Common myeloid progenitor, CD34-positive (primary cell): ENCODE measurements at regions not wholly inside any gene's neighbourhood (a gene's known extent, or its start where the extent isn't known, plus 50 kb on each side); places are given as distances from the start of the nearest gene placed in this dataset.

Experiments
- CTCF ChIA-PET: fragments of 350-600 bp; sonication (Branson Sonifier 250); formaldehyde crosslinking; loops from one replicate; lab custom pipeline; 2021; ENCODE audit warnings: antibody characterized with exemption; lab: Charles Lee
- POLR2A ChIA-PET: fragments of 350-600 bp; sonication (Branson Sonifier 250); formaldehyde crosslinking; loops from one replicate; lab custom pipeline; 2021; ENCODE audit warnings: antibody characterized with exemption; lab: Charles Lee
- DNase-seq, 3 donors: peaks; one replicate each; pipeline versions ENCODE4 v3.0.0 to v3.0.0-alpha.2; 2013
- H3K27ac ChIP-seq, 2 experiments: 1 replicate in 1 of 2; 2 replicates in 1 of 2; pipeline ENCODE4 v1.7.0; 2013; ENCODE audit warnings: inconsistent platforms in 2 of 2, low read length in 2 of 2, mild to moderate bottlenecking in 2 of 2, low read depth in 1 of 2, moderate library complexity in 1 of 2; ENCODE audit not compliant: severe bottlenecking in 2 of 2, insufficient read depth in 1 of 2, poor library complexity in 1 of 2
- H3K27me3 ChIP-seq, 5 experiments: replicated peaks in 2 of 5; 1 replicate in 3 of 5; 2 replicates in 2 of 5; pipeline versions ENCODE4 v1.6.1 to v1.7.0; 2013; ENCODE audit warnings: low read length in 4 of 5, mild to moderate bottlenecking in 2 of 5, moderate library complexity in 2 of 5, inconsistent platforms in 1 of 5; ENCODE audit not compliant: insufficient read depth in 5 of 5, control insufficient read depth in 4 of 5
- H3K36me3 ChIP-seq, 4 experiments: 1 replicate in 2 of 4; 2 replicates in 2 of 4; pipeline versions ENCODE4 v1.6.1 to v1.7.0; 2013; ENCODE audit warnings: low read length in 3 of 4, control low read depth in 1 of 4, mild to moderate bottlenecking in 1 of 4; ENCODE audit not compliant: control insufficient read depth in 4 of 4, insufficient read depth in 4 of 4
- H3K4me1 ChIP-seq, 4 experiments: 1 replicate in 3 of 4; 2 replicates in 1 of 4; pipeline versions ENCODE4 v1.6.1 to v1.7.1; 2013; ENCODE audit warnings: low read length in 3 of 4, mild to moderate bottlenecking in 3 of 4, control low read depth in 1 of 4, inconsistent platforms in 1 of 4, moderate library complexity in 1 of 4; ENCODE audit not compliant: control insufficient read depth in 4 of 4, insufficient read depth in 4 of 4; ENCODE audit errors: control extremely low read depth in 1 of 4
- H3K4me3 ChIP-seq, 7 experiments: 1 replicate in 4 of 7; 2 replicates in 3 of 7; pipeline versions ENCODE4 v1.5.1 to v1.7.0; 2013; ENCODE audit warnings: mild to moderate bottlenecking in 7 of 7, low read length in 6 of 7, moderate library complexity in 6 of 7, inconsistent platforms in 2 of 7, low read depth in 2 of 7, control low read depth in 1 of 7; ENCODE audit not compliant: insufficient read depth in 4 of 7, control insufficient read depth in 1 of 7; ENCODE audit errors: extremely low read depth in 1 of 7
- H3K9me3 ChIP-seq, 5 experiments: 1 replicate in 4 of 5; 2 replicates in 1 of 5; pipeline versions ENCODE4 v1.6.1 to v1.7.1; 2013; ENCODE audit warnings: low read length in 4 of 5, mild to moderate bottlenecking in 2 of 5, inconsistent platforms in 1 of 5, low read depth in 1 of 5, moderate library complexity in 1 of 5; ENCODE audit not compliant: control insufficient read depth in 4 of 5, insufficient read depth in 2 of 5; ENCODE audit errors: control extremely low read depth in 1 of 5
- WGBS: methylation state at CpG from one replicate; pipeline ENCODE4 v1.1.5; 2013; ENCODE audit not compliant: insufficient coverage; 5-methylcytosine and 5-hydroxymethylcytosine counted together

- ChIA-PET POLR2A (interaction anchor here (0.6 to 5.4 kb wide), 14 partner anchors 12 to 824 kb away, joined by 3 to 114 read pairs (median 4); partner anchors contain the start of gene RUNX3), CTCF (interaction anchor here (0.9 to 3.2 kb wide), 11 partner anchors 11 to 92 kb away, joined by 3 to 39 read pairs (median 6); partner anchors contain the start of gene RUNX3)
- DNase-seq = peak; percentile 99
- Histone ChIP-seq H3K27me3 (no peaks in the 10 kb centered on the region), H3K4me1 (peaks cover 15 to 95% (median 91%) of the 10 kb centered on the region in 4 experiments), H3K4me3 (peak overlapping the region in 4 of 7 experiments; percentile 4 to 57 (median 34)), H3K27ac (peak overlapping the region; percentile 97 to 98), H3K9me3 (no peaks in the 10 kb centered on the region), H3K36me3 (no peaks in the 10 kb centered on the region)
- 1% methylated on average over 16 of the region's 20 CpGs for WGBS
These were observed 92.5 kb upstream of the RUNX3 start for GRCh38 chr1:25022361-25023189.

DNA sequence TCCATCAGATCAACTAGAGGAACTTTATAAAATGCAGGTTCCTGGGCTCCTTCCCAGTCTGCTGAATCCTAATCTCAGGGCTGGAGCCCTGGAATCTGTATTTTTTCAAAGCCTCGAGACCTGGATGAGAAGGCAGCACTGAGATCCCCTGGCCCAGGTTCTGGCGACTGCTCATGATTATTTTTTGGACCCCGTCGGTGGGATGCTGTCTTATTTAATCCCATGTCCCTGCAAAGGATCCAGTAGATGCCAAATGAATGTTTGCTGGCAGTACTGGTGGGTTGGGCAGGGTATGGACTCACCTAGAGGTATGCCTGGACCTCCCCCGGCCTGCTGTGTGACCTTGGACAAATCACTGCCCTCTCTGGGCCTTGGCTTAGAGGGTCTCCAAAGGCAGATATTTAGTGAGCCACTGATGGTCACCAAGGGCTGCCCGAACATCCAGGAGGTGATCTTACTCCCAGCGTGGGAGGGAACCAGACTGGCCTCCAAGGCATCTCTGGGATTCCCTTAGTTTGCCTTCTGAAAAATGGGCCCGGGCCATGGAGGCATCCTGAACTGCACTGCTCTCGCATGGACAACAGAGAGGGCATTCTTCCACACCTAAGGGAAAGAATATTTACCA, 91.6 kb upstream of the RUNX3 start:
- 78% methylated on average over 9 of the region's 9 CpGs for WGBS
- Histone ChIP-seq H3K4me1 (peaks cover 15 to 94% (median 87%) of the 10 kb centered on the region in 4 experiments), H3K9me3 (no peaks in the 10 kb centered on the region), H3K4me3 (peak overlapping the region in 3 of 7 experiments; percentile 17 to 39 (median 23)), H3K27me3 (no peaks in the 10 kb centered on the region), H3K27ac (peak overlapping the region; percentile 80 to 98), H3K36me3 (no peaks in the 10 kb centered on the region)
- no peak for DNase-seq
- CTCF ChIA-PET = interaction anchor here (0.9 to 3.2 kb wide), 11 partner anchors 10 to 91 kb away, joined by 3 to 39 read pairs (median 6); partner anchors contain the start of gene RUNX3
- POLR2A ChIA-PET = interaction anchor here (0.6 to 5.4 kb wide), 12 partner anchors 12 to 824 kb away, joined by 3 to 114 read pairs (median 5); partner anchors contain the start of gene RUNX3

- WGBS = 85% methylated on average over 18 of the region's 22 CpGs
- DNase-seq = no peak
- no peak overlapping the region for H3K4me3 ChIP-seq
- H3K4me1 ChIP-seq = peaks cover 11 to 92% (median 82%) of the 10 kb centered on the region in 4 experiments
- H3K36me3 ChIP-seq = no peaks in the 10 kb centered on the region
- peak overlapping the region; percentile 80 to 98 for H3K27ac ChIP-seq
- H3K9me3 ChIP-seq = no peaks in the 10 kb centered on the region
- CTCF ChIA-PET = interaction anchor here (0.9 to 1.6 kb wide), 4 partner anchors 10 to 24 kb away, joined by 3 to 13 read pairs (median 6); no protein-coding TSS in a partner anchor
- POLR2A ChIA-PET = interaction anchor here (0.7 to 5.4 kb wide), 3 partner anchors 8 to 88 kb away, joined by 3 to 114 read pairs (median 8); no protein-coding TSS in a partner anchor
- H3K27me3 ChIP-seq = no peaks in the 10 kb centered on the region
These were observed 90.9 kb upstream of the RUNX3 start for GRCh38 chr1:25020851-25021590.

- Histone ChIP-seq H3K9me3 (no peaks in the 10 kb centered on the region), H3K27ac (peak overlapping the region in 1 of 2 experiments; percentile 98), H3K36me3 (no peaks in the 10 kb centered on the region), H3K4me3 (no peak overlapping the region), H3K4me1 (peaks cover 11 to 93% (median 78%) of the 10 kb centered on the region in 4 experiments), H3K27me3 (no peaks in the 10 kb centered on the region)
- peak in 2 of 3 donors; percentile 57 to 65 for DNase-seq
- WGBS = 40% methylated on average over 14 of the region's 15 CpGs
- ChIA-PET CTCF (interaction anchor here (0.9 to 1.6 kb wide), 3 partner anchors 9 to 15 kb away, joined by 3 to 13 read pairs (median 4); no protein-coding TSS in a partner anchor), POLR2A (interaction anchor here (0.6 to 5.4 kb wide), 3 partner anchors 9 to 108 kb away, joined by 3 to 114 read pairs (median 4); no protein-coding TSS in a partner anchor)
These were observed 90.2 kb upstream of the RUNX3 start for GRCh38 chr1:25020173-25020845.

DNA sequence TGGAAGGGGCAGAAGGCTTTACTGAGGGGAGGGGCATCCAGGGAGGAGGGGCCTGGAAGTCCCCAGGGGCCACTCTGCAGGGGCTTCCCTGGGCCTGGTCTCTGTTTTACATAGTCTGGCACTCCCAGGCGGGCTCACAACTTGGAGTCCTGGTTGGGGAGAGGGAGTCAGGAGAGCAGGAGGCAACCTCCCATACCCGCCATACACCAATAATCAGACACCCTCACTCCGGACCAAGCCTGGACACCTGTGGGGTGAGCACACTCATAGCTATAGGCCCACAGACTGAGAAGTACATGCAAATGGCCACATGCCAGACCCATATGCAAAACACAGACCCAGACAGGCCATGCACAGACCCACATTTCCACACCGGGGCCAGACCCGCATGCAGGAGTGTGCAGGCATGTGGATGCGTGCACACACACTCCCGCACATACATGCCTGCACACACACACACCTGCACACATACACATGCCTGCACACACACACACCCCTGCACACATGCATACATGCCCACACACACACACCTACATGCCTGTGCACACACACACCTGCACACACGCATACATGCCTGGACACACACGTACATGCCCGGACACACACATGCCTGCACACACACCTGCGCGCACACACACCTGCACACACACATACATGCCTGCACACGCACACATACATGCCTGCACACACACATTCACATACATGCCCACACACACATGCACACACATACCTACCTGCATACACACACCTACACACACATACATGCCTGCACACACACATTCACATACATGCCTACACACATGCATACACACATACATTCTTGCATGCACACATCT, 89.5 kb upstream of the RUNX3 start:
- 87% methylated on average over 9 of the region's 13 CpGs for WGBS
- Histone ChIP-seq H3K9me3 (no peaks in the 10 kb centered on the region), H3K27ac (no peak overlapping the region), H3K36me3 (no peaks in the 10 kb centered on the region), H3K4me3 (peak overlapping the region in 1 of 7 experiments; percentile 3), H3K27me3 (no peaks in the 10 kb centered on the region), H3K4me1 (peaks cover 11 to 87% (median 72%) of the 10 kb centered on the region in 4 experiments)
- peak in 1 of 3 donors; percentile 55 for DNase-seq
- ChIA-PET CTCF (interaction anchor here (0.7 to 2.6 kb wide), 4 partner anchors 16 to 23 kb away, joined by 3 to 13 read pairs (median 10); no protein-coding TSS in a partner anchor), POLR2A (interaction anchor here (0.6 to 5.4 kb wide), 3 partner anchors 15 to 107 kb away, joined by 4 to 114 read pairs (median 4); no protein-coding TSS in a partner anchor)
